ENCODE measurements at regions not wholly inside any gene's neighbourhood (a gene's known extent, or its start where the extent isn't known, plus 50 kb on each side); places are given as distances from the start of the nearest gene placed in this dataset.

DNA sequence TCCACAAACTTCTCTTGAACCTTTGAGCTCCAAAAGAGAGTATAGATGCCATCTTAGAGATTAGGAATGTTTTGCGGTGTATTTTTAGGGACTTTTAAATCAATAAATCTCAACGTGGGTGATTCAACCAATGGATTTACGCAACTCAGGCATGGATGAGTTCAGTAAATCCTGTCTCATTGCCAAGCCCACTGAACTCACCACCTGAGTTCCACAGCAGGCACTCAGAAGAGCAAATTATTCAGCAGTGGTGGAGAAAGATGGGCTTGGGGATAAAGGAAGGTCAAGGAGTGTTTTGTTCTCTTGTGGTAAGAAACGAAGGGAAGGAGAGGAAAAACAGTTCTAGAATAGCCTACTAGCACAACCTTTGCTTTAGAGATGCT lies 68.7 kb upstream of the HMGA2 start:
- in situ Hi-C loops (cut with MboI; ENCODE audit: low sequenced_read_pairs), result no loop called here

DNA sequence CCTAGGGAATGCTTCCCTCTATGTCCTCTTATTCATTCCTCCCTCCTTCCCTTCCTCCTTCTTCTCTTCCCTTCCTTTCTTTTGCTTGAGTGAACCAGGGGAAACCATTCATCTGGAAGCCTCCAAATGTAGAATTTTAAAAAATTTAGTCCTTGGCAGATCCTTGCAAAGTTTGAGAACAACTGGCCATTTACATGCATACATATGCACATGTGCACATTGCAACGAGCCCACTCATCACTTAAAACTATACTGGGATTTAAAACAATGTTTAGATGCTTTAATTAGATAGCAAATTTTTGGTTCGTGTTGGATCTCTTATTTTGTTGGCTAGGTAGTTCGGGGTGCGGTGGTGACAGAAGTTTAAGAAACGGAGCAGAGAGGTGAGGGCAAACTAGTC lies 68.0 kb upstream of the HMGA2 start:
- in situ Hi-C loops (cut with MboI; ENCODE audit: low sequenced_read_pairs), result no loop called here

DNA sequence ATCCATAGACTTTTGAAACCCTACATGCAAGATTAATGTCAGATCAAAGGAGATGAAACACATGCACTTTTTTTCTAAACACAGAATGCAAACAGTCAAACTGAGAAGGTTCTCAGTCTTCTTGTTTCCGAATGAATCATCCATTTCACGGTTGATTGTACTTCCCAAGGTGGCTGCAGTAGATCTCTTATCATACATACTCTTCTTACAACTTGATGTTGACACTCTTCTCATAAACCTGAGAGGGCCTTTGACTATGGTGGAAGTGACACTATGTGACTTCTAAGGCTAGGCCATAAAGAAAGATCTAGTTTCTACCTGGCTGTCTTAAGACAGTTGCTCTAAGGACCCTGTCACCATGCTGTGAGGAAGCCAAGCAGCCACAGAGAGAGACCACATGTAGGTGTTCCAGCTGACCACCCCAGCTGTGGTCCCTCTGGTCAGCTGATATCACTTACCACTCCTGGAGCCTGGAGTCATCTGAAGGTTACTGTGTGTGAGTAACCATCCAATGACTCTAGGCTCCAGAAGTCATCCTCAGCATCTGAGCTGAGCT lies 67.2 kb upstream of the HMGA2 start:
- in situ Hi-C loops (cut with MboI; ENCODE audit: low sequenced_read_pairs), result no loop called here

DNA sequence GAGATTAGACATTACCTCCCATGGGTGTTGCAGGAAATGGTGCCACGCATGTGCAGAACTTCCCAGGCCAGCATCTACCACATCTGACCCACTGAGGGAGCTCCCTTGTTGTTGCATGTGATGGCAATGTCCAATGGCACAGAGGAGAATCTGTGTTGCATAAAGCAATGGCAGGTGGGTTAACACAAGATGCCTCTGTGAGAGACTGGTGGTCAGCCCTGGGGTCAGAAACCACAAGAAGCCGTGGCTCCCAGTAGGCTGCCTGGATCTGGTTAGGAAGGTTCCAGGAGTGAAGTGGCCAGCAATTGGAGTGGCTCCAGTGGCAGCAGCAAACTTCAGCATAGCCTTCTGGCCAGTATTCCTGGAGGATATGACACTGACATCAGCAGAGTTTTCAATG lies 65.9 kb upstream of the HMGA2 start:
- in situ Hi-C loops (cut with MboI; ENCODE audit: low sequenced_read_pairs), result no loop called here

DNA sequence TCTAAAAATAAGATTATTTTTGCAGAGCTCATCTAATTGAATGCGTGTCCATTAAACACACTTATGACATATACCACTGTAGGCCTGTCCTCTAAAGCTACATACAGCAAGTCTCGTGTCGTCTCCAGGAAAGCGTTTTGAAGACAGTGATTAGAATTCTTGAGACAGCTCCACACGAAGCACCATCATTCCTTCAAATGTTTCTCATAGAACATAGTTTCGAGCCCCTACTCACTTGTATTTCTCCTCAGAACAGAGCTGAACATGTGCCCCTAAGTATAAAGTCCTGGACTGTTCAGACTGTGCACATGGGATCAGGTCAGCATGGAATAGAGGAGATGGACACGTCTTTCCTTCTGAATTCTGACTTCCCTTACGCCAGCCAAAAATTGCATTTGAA lies 64.5 kb upstream of the HMGA2 start:
- in situ Hi-C loops (cut with MboI; ENCODE audit: low sequenced_read_pairs), result no loop called here

DNA sequence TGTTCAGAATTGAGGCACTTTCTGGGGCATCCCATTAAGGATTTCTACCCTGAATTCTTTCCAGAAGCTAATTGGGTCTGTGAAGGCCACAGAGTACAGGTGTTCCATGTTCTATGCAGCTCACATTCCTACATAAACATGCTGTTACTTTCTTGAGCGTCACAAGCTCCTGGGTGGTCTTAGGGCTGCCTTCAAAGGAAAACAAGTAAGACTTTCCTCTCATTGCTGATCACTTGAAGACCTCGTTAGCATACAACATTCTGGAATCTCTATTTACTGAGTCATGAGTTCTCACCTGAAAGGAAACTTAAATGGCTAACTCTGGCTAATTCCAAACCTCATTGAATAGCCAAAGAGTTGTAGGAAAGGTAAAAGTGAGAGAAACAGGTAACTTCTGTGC lies 63.0 kb upstream of the HMGA2 start:
- in situ Hi-C loops (cut with MboI; ENCODE audit: low sequenced_read_pairs), result no loop called here

DNA sequence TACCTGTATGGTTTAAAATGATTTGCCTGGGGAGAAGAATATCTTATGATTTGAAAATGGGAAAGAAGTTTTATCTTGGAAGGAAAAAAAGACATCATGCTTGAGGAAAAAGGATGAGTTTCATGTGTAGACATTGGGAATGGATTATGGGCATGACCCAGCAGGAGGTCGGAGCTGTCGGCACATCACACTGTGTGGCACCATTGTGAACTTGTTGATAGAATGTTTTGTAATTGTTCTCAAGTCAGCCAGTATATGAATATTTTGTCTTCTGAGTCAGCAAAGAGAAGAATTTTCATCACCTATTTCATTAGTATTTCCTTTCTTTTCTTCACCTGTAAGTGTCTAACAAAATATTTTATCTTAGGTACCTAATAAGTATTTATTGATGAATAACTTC lies 60.0 kb upstream of the HMGA2 start:
- in situ Hi-C loops (cut with MboI; ENCODE audit: low sequenced_read_pairs), result no loop called here

DNA sequence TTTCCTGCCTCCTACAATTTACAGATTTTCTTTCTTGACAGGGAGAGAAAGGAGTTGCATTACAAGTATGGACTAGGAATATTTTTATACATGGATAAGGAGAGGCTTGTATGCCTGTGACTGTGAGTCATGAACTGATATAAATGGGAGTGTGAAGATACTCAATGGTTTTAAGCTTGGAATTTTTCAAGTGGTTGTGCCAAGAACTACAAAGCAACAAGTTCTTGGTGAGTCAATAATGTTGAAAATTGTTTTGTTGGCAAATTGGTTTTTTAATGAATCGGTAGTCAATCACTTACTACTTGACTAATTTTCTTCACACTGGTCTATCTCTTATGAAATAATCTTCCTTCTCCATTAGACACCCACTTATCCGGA lies 58.9 kb upstream of the HMGA2 start:
- in situ Hi-C loops (cut with MboI; ENCODE audit: low sequenced_read_pairs), result no loop called here

DNA sequence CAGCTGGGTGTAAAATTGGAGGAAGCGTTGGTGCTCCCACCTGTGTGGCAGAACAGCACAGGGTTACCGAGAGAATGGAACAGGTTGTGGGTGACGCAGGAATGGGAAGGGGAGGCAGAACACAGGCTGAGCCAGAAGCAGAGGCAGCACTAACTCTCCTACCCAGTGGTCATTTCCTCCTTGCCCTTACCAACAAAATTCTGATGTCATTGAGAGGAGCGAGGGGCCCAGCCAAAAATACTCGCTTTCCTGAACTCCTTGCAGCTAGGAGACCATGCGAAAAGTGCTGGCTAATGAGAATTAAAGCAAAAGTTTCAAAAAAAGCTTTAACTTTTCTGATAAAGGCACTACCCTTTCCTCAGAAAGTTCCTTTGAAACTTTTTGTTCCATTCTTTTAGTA lies 54.4 kb upstream of the HMGA2 start:
- in situ Hi-C loops (cut with MboI; ENCODE audit: low sequenced_read_pairs), result no loop called here
